CD4-positive, alpha-beta T cell (primary cell): ENCODE measurements at regions not wholly inside any gene's neighbourhood (a gene's known extent, or its start where the extent isn't known, plus 50 kb on each side); places are given as distances from the start of the nearest gene placed in this dataset.

Experiments used
- ATAC-seq: fragments of 200-7000 bp; cut with Tn5 transposase; one replicate; pipeline ENCODE4 v1.10.0; 2022; ENCODE audit warnings: mild to moderate bottlenecking; ENCODE audit not compliant: poor library complexity
- CTCF ChIA-PET: fragments of 350-600 bp; sonication (Branson Sonifier 250); formaldehyde crosslinking; loops from one replicate; lab custom pipeline; 2021; ENCODE audit warnings: antibody characterized with exemption, inconsistent platforms; lab: Charles Lee
- POLR2A ChIA-PET: fragments of 350-600 bp; sonication (Branson Sonifier 250); formaldehyde crosslinking; loops from one replicate; lab custom pipeline; 2021; ENCODE audit warnings: antibody characterized with exemption, inconsistent platforms; lab: Charles Lee
- DNase-seq, 14 experiments: peaks; one replicate each; pipeline ENCODE4 v3.0.0-alpha.2; 2013 to 2020; ENCODE audit warnings: mixed read lengths in 2 of 14
- H3K27ac ChIP-seq, 2 donors: one replicate each; pipeline versions ENCODE4 v1.5.1 to v1.7.0; 2013; ENCODE audit warnings: low read length in 2 of 2, low read depth in 1 of 2, mild to moderate bottlenecking in 1 of 2
- H3K27me3 ChIP-seq, 2 experiments: 1 replicate in 1 of 2; 2 replicates in 1 of 2; pipeline versions ENCODE4 v1.6.1 to v1.7.0; 2013; ENCODE audit warnings: low read length in 2 of 2, control low read depth in 1 of 2, mild to moderate bottlenecking in 1 of 2, moderate library complexity in 1 of 2; ENCODE audit not compliant: insufficient read depth in 2 of 2, control insufficient read depth in 1 of 2
- H3K36me3 ChIP-seq: one replicate; pipeline ENCODE4 v1.6.1; 2013; ENCODE audit warnings: low read length, control low read depth; ENCODE audit not compliant: insufficient read depth
- H3K4me1 ChIP-seq: one replicate; pipeline ENCODE4 v1.6.1; 2013; ENCODE audit warnings: low read length, control low read depth; ENCODE audit not compliant: insufficient read depth
- H3K4me3 ChIP-seq: one replicate; pipeline ENCODE4 v1.5.1; 2013; ENCODE audit warnings: mild to moderate bottlenecking, low read length, moderate library complexity
- H3K9me3 ChIP-seq, 2 experiments: 1 replicate in 1 of 2; 2 replicates in 1 of 2; pipeline versions ENCODE4 v1.6.1 to v1.7.0; 2013; ENCODE audit warnings: low read length in 2 of 2, mild to moderate bottlenecking in 2 of 2, control low read depth in 1 of 2, moderate library complexity in 1 of 2; ENCODE audit not compliant: control insufficient read depth in 1 of 2, insufficient read depth in 1 of 2
- H3K27ac Mint-ChIP-seq: one replicate; pipeline ENCODE4 v1.8.0; 2020; ENCODE audit warnings: mixed read lengths
- H3K27me3 Mint-ChIP-seq: one replicate; pipeline ENCODE4 v1.8.0; 2021; ENCODE audit warnings: mixed read lengths
- H3K36me3 Mint-ChIP-seq: one replicate; pipeline ENCODE4 v1.8.0; 2021; ENCODE audit warnings: low read depth, mixed read lengths
- H3K4me1 Mint-ChIP-seq: one replicate; pipeline ENCODE4 v1.8.0; 2021; ENCODE audit warnings: low read depth, mixed read lengths
- H3K4me3 Mint-ChIP-seq: one replicate; pipeline ENCODE4 v1.8.0; 2020; ENCODE audit warnings: mild to moderate bottlenecking, mixed read lengths
- H3K9me3 Mint-ChIP-seq: one replicate; pipeline ENCODE4 v1.8.0; 2020; ENCODE audit warnings: mixed read lengths
- CTCF ChIP-seq: fragments of 200-600 bp; IDR thresholded peaks from one replicate; pipeline ENCODE4 v1.8.0; 2022; ENCODE audit warnings: antibody characterized with exemption, mild to moderate bottlenecking
- intact Hi-C, 2 experiments: fragments of 100-400 bp; cut with DNase I in 1 of 2; cut with micrococcal nuclease in 1 of 2; formaldehyde crosslinking; loops; one replicate each; pipeline versions ENCODE4 v1.15.1 to v1.9.0; 2023 to 2025; cut with DNase I, micrococcal nuclease

GRCh38 chr18:42338683-42339082 is 383.6 kb downstream of the PIK3C3 start:
- CTCF ChIA-PET, result no interaction called here
- H3K4me3 Mint-ChIP-seq, result no peak overlapping the region
- H3K36me3 Mint-ChIP-seq, result no peaks in the 10 kb centered on the region

GRCh38 chr18:42339372-42339771 is 384.3 kb downstream of the PIK3C3 start:
- H3K4me3 Mint-ChIP-seq, result no peak overlapping the region

More at GRCh38 chr18:42338683-42339082, 383.6 kb downstream of the PIK3C3 start:
- no peak overlapping the region for H3K27ac Mint-ChIP-seq
- H3K27ac ChIP-seq, result no peak overlapping the region
- H3K9me3 Mint-ChIP-seq, result peaks cover 3% of the 10 kb centered on the region
- no peak overlapping the region for H3K4me3 ChIP-seq
- no peaks in the 10 kb centered on the region for H3K4me1 Mint-ChIP-seq
- no peaks in the 10 kb centered on the region for H3K27me3 Mint-ChIP-seq
- no peaks in the 10 kb centered on the region for H3K36me3 ChIP-seq
- DNase-seq, result no peak
- H3K4me1 ChIP-seq, result no peaks in the 10 kb centered on the region
- H3K27me3 ChIP-seq, result no peaks in the 10 kb centered on the region
- H3K9me3 ChIP-seq, result peaks cover 0 to 5% of the 10 kb centered on the region in 2 experiments
- POLR2A ChIA-PET, result no interaction called here
- intact Hi-C loops, result no loop called here
- no peak for ATAC-seq
- TF ChIP-seq CTCF, result no peak

GRCh38 chr18:42340423-42341009 is 385.5 kb downstream of the PIK3C3 start:
- Mint-ChIP-seq H3K9me3 (peaks cover 3% of the 10 kb centered on the region), H3K4me1 (no peaks in the 10 kb centered on the region), H3K36me3 (no peaks in the 10 kb centered on the region), H3K27me3 (no peaks in the 10 kb centered on the region), H3K27ac (no peak overlapping the region), H3K4me3 (no peak overlapping the region)
- CTCF ChIA-PET, result no interaction called here
- Histone ChIP-seq H3K36me3 (no peaks in the 10 kb centered on the region), H3K4me1 (no peaks in the 10 kb centered on the region), H3K27me3 (no peaks in the 10 kb centered on the region), H3K4me3 (no peak overlapping the region), H3K27ac (no peak overlapping the region), H3K9me3 (peaks cover 0 to 5% of the 10 kb centered on the region in 2 experiments)
- no peak for TF ChIP-seq CTCF
- ATAC-seq (no peak), DNase-seq (no peak)
- intact Hi-C loops, result no loop called here
- POLR2A ChIA-PET, result no interaction called here

More at GRCh38 chr18:42339372-42339771, 384.3 kb downstream of the PIK3C3 start:
- Histone ChIP-seq H3K4me1 (no peaks in the 10 kb centered on the region), H3K27me3 (no peaks in the 10 kb centered on the region), H3K4me3 (no peak overlapping the region), H3K27ac (no peak overlapping the region), H3K9me3 (peaks cover 0 to 5% of the 10 kb centered on the region in 2 experiments), H3K36me3 (no peaks in the 10 kb centered on the region)
- peaks cover 3% of the 10 kb centered on the region for H3K9me3 Mint-ChIP-seq
- TF ChIP-seq CTCF, result no peak
- no peak overlapping the region for H3K27ac Mint-ChIP-seq
- intact Hi-C loops, result no loop called here
- POLR2A ChIA-PET, result no interaction called here
- ATAC-seq, result no peak
- no peaks in the 10 kb centered on the region for H3K27me3 Mint-ChIP-seq
- no peaks in the 10 kb centered on the region for H3K36me3 Mint-ChIP-seq
- no peak for DNase-seq
- CTCF ChIA-PET, result no interaction called here
- H3K4me1 Mint-ChIP-seq, result no peaks in the 10 kb centered on the region
